ENCODE measurements at regions not wholly inside any gene's neighbourhood (a gene's known extent, or its start where the extent isn't known, plus 50 kb on each side); places are given as distances from the start of the nearest gene placed in this dataset.

- Histone ChIP-seq H3K4me1 (ENCODE audit: control insufficient read depth, insufficient read depth, low read length) (peaks cover 7% of the 10 kb centered on the region), H3K9ac (ENCODE audit: extremely low read depth, low read length, poor library complexity, severe bottlenecking) (no peak overlapping the region), H3K36me3 (ENCODE audit: control insufficient read depth, insufficient read depth, low read length) (no peaks in the 10 kb centered on the region), H3K9me3 (ENCODE audit: control insufficient read depth, low read length) (no peaks in the 10 kb centered on the region), H3K27ac (ENCODE audit: low read depth, low read length) (no peak overlapping the region), H3K27me3 (ENCODE audit: control insufficient read depth, insufficient read depth, low read length, poor library complexity, severe bottlenecking) (no peaks in the 10 kb centered on the region), H3K4me3 (ENCODE audit: low read length) (no peak overlapping the region)
- Mint-ChIP-seq H3K27me3 (ENCODE audit: insufficient read depth) (no peaks in the 10 kb centered on the region), H3K4me3 (no peak overlapping the region), H3K4me1 (no peaks in the 10 kb centered on the region), H3K9me3 (no peaks in the 10 kb centered on the region), H3K36me3 (ENCODE audit: low read depth) (no peaks in the 10 kb centered on the region), H3K27ac (no peak overlapping the region)
- DNase-seq = no peak
- TF ChIP-seq CTCF (conservative IDR thresholded peaks at IDR 0.05) = no peak
- 94 to 97% methylated on average over 6 to 9 of the region's 9 CpGs for WGBS, 2 experiments (ENCODE audit: insufficient coverage in 1 of 2, insufficient read length in 1 of 2)
Measured at GRCh38 chr13:106702505-106702904, 134.6 kb upstream of the ARGLU1 start.

- Mint-ChIP-seq H3K4me3 (no peak overlapping the region), H3K9me3 (no peaks in the 10 kb centered on the region), H3K4me1 (no peaks in the 10 kb centered on the region), H3K27ac (no peak overlapping the region), H3K36me3 (ENCODE audit: low read depth) (no peaks in the 10 kb centered on the region), H3K27me3 (ENCODE audit: insufficient read depth) (no peaks in the 10 kb centered on the region)
- Histone ChIP-seq H3K9me3 (ENCODE audit: control insufficient read depth, low read length) (no peaks in the 10 kb centered on the region), H3K36me3 (ENCODE audit: control insufficient read depth, insufficient read depth, low read length) (no peaks in the 10 kb centered on the region), H3K4me1 (ENCODE audit: control insufficient read depth, insufficient read depth, low read length) (peaks cover 7% of the 10 kb centered on the region), H3K27ac (ENCODE audit: low read depth, low read length) (no peak overlapping the region), H3K27me3 (ENCODE audit: control insufficient read depth, insufficient read depth, low read length, poor library complexity, severe bottlenecking) (no peaks in the 10 kb centered on the region), H3K9ac (ENCODE audit: extremely low read depth, low read length, poor library complexity, severe bottlenecking) (no peak overlapping the region), H3K4me3 (ENCODE audit: low read length) (no peak overlapping the region)
- TF ChIP-seq CTCF (conservative IDR thresholded peaks at IDR 0.05) = no peak
- 92 to 97% methylated on average over 15 to 17 of the region's 17 CpGs for WGBS, 2 experiments (ENCODE audit: insufficient coverage in 1 of 2, insufficient read length in 1 of 2)
- no peak for DNase-seq
Measured at GRCh38 chr13:106701771-106702341, 133.9 kb upstream of the ARGLU1 start.

- Histone ChIP-seq H3K4me1 (ENCODE audit: control insufficient read depth, insufficient read depth, low read length) (peaks cover 7% of the 10 kb centered on the region), H3K9me3 (ENCODE audit: control insufficient read depth, low read length) (no peaks in the 10 kb centered on the region), H3K9ac (ENCODE audit: extremely low read depth, low read length, poor library complexity, severe bottlenecking) (no peak overlapping the region), H3K27me3 (ENCODE audit: control insufficient read depth, insufficient read depth, low read length, poor library complexity, severe bottlenecking) (no peaks in the 10 kb centered on the region), H3K36me3 (ENCODE audit: control insufficient read depth, insufficient read depth, low read length) (no peaks in the 10 kb centered on the region), H3K27ac (ENCODE audit: low read depth, low read length) (no peak overlapping the region), H3K4me3 (ENCODE audit: low read length) (no peak overlapping the region)
- H3K4me3 Mint-ChIP-seq = no peak overlapping the region
- H3K4me1 Mint-ChIP-seq = no peaks in the 10 kb centered on the region
- no peaks in the 10 kb centered on the region for H3K36me3 Mint-ChIP-seq (ENCODE audit: low read depth)
- no peak for TF ChIP-seq CTCF (conservative IDR thresholded peaks at IDR 0.05)
- no peak for DNase-seq
- H3K9me3 Mint-ChIP-seq = no peaks in the 10 kb centered on the region
- WGBS, 2 experiments (ENCODE audit: insufficient coverage in 1 of 2, insufficient read length in 1 of 2) = 97 to 100% methylated on average over 1 to 3 of the region's 4 CpGs
- no peaks in the 10 kb centered on the region for H3K27me3 Mint-ChIP-seq (ENCODE audit: insufficient read depth)
- no peak overlapping the region for H3K27ac Mint-ChIP-seq
Measured at GRCh38 chr13:106700439-106700838, 132.5 kb upstream of the ARGLU1 start.
